Colonic mucosa (tissue), 4 donors: ENCODE measurements at regions not wholly inside any gene's neighbourhood (a gene's known extent, or its start where the extent isn't known, plus 50 kb on each side); places are given as distances from the start of the nearest gene placed in this dataset.

Experiments
- DNase-seq: peaks from one replicate; pipeline ENCODE4 v3.0.0-alpha.2; 2020
- H3K27ac ChIP-seq: fragments of 200-600 bp; one replicate; pipeline ENCODE4 v1.8.0; 2021
- H3K27me3 ChIP-seq: fragments of 200-600 bp; one replicate; pipeline ENCODE4 v1.8.0; 2021
- H3K36me3 ChIP-seq: fragments of 200-600 bp; one replicate; pipeline ENCODE4 v1.8.0; 2021
- H3K4me1 ChIP-seq: fragments of 200-600 bp; one replicate; pipeline ENCODE4 v1.8.0; 2021; ENCODE audit warnings: mild to moderate bottlenecking
- H3K4me3 ChIP-seq: fragments of 200-600 bp; one replicate; pipeline ENCODE4 v1.8.0; 2021
- H3K9ac ChIP-seq, 2 donors: one replicate each; pipeline ENCODE4 v1.7.0; 2013; ENCODE audit warnings: control low read depth in 2 of 2, low read depth in 2 of 2, low read length in 2 of 2
- H3K9me3 ChIP-seq: fragments of 200-600 bp; one replicate; pipeline ENCODE4 v1.8.0; 2021
- intact Hi-C: fragments of 100-400 bp; cut with DNase I; formaldehyde crosslinking; loops from one replicate; pipeline ENCODE4 v1.14.1; 2022
- TF ChIP-seq, protein P1 (sequence below): fragments of 200-600 bp; IDR thresholded peaks from one replicate; pipeline ENCODE4 v1.8.0; 2022; ENCODE audit warnings: antibody characterized with exemption, mild to moderate bottlenecking
- donor health status: healthy.
- donor health status: DM: no; HTN: no; CAD: no.
- donor health status: DM: no; HTN: no; CAD: no.

DNA sequence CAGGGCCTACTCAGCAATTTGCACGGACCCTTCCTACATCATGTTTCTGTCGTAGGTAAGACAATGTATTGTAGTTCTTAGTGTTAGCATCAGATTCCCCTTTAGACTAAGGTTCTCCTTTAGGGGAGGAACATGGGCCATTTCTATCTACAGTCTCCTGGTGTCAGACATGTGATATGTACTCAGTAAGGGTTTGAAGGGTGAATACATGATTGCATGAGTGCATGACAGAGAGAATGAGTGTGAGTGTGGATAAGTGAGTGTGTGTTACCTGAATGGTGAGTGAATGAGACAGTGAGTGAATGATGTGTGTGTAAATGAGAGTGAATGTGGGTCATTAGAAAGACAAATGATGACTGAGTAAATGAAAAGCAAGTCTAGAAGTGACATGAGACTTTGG is 476.8 kb downstream of the HAPSTR1 start:
- Histone ChIP-seq H3K27ac (no peak overlapping the region), H3K9ac (no peak overlapping the region), H3K4me3 (no peak overlapping the region), H3K4me1 (no peaks in the 10 kb centered on the region), H3K9me3 (no peaks in the 10 kb centered on the region), H3K27me3 (no peaks in the 10 kb centered on the region), H3K36me3 (no peaks in the 10 kb centered on the region)
- intact Hi-C loops: no loop called here
- no peak for DNase-seq
- TF ChIP-seq, protein P1, sequence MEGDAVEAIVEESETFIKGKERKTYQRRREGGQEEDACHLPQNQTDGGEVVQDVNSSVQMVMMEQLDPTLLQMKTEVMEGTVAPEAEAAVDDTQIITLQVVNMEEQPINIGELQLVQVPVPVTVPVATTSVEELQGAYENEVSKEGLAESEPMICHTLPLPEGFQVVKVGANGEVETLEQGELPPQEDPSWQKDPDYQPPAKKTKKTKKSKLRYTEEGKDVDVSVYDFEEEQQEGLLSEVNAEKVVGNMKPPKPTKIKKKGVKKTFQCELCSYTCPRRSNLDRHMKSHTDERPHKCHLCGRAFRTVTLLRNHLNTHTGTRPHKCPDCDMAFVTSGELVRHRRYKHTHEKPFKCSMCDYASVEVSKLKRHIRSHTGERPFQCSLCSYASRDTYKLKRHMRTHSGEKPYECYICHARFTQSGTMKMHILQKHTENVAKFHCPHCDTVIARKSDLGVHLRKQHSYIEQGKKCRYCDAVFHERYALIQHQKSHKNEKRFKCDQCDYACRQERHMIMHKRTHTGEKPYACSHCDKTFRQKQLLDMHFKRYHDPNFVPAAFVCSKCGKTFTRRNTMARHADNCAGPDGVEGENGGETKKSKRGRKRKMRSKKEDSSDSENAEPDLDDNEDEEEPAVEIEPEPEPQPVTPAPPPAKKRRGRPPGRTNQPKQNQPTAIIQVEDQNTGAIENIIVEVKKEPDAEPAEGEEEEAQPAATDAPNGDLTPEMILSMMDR: no peak

DNA sequence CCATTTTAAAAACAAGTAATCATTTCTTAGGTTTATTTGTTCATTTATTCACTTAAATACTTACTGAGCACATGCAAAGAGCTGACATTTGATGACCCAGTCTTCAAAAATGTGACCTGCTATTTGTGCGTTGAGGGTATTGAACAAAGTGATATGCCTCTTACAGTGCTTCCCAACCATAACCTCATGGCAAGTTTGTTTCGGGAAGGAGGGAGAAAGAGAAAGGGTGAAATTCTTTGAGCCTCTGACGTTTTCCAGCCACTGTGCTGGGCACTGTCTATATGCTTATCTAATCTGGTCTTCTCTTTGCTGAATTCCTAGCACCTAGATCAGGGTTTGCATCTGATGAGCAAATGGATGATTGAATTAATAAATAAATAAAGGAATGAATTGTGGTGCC is 479.1 kb downstream of the HAPSTR1 start:
- Histone ChIP-seq H3K27me3 (no peaks in the 10 kb centered on the region), H3K9me3 (no peaks in the 10 kb centered on the region), H3K36me3 (no peaks in the 10 kb centered on the region), H3K4me1 (no peaks in the 10 kb centered on the region), H3K27ac (no peak overlapping the region), H3K9ac (no peak overlapping the region), H3K4me3 (no peak overlapping the region)
- DNase-seq: no peak
- TF ChIP-seq, protein P1: no peak
- intact Hi-C loops: no loop called here

DNA sequence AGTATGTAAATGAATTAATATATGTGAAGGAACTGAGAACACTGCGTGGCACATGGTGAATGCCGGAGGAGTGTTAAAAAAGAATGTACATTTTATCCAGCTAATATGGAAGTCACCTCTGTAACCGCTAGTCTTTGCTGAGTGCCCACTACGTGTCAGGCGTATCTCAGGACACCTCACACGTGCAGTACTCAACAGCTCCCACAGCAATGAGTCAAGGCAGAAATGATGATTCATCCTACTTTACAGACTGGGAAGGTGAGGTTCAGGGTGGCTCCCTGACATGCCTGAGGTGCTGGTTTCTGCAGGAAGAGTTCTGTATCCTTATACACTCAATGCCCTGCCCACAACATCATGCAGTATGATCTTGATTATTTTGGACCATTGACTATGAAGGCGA is 487.0 kb downstream of the HAPSTR1 start:
- Histone ChIP-seq H3K4me1 (no peaks in the 10 kb centered on the region), H3K36me3 (no peaks in the 10 kb centered on the region), H3K9me3 (no peaks in the 10 kb centered on the region), H3K9ac (no peak overlapping the region), H3K4me3 (no peak overlapping the region), H3K27me3 (no peaks in the 10 kb centered on the region), H3K27ac (no peak overlapping the region)
- DNase-seq: no peak
- TF ChIP-seq, protein P1: no peak
- intact Hi-C loops: no loop called here

DNA sequence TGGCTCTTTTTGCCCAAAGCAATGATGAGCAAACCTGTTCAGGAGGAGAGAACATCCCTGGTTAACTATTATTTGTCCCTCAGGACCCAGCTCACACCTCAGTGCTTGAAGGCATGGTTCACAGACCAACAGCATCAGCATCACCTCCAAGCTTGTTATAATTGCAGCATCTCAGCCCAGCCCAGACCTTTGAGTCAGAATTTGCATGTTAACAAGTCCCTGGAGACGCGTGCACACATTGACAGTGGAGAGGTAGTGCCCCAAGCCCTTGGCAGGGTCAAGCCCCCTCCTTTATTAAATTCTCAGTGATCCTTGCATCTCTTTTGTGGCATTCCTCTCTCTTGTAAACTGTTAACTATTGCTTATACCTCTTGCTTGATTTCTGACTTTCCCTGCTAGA is 488.6 kb downstream of the HAPSTR1 start:
- H3K4me1 ChIP-seq: no peaks in the 10 kb centered on the region
- TF ChIP-seq, protein P1: no peak
- H3K36me3 ChIP-seq: no peaks in the 10 kb centered on the region
- no peaks in the 10 kb centered on the region for H3K27me3 ChIP-seq
- H3K27ac ChIP-seq: no peak overlapping the region
- H3K9me3 ChIP-seq: no peaks in the 10 kb centered on the region
- no peak overlapping the region for H3K9ac ChIP-seq
- intact Hi-C loops: no loop called here
- H3K4me3 ChIP-seq: no peak overlapping the region
- no peak for DNase-seq

DNA sequence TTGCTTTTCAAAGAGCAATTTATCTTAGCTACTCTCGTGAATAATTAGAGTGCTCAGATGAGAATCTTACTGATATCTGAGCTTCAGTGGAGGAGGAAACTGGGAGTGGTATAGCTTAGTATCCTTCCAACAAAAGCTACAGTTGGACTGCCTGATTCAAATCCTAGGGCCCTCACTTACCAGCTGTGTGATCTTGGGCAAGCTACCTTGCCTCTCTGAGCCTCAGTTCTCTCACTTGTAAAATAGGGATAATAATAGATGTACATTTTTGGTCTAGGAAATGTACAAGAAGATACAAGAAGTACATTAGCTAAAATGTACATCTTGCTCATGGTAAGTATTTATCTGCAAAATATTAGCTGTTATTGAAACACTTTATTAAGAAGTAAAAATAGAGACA is 502.0 kb downstream of the HAPSTR1 start:
- intact Hi-C loops: no loop called here
- H3K36me3 ChIP-seq: no peaks in the 10 kb centered on the region
- no peak overlapping the region for H3K4me3 ChIP-seq

More for the DNA sequence above, 502.0 kb downstream of the HAPSTR1 start:
- TF ChIP-seq, protein P1: no peak
- Histone ChIP-seq H3K4me1 (no peaks in the 10 kb centered on the region), H3K27me3 (no peaks in the 10 kb centered on the region), H3K9me3 (no peaks in the 10 kb centered on the region), H3K9ac (no peak overlapping the region), H3K27ac (no peak overlapping the region)
- no peak for DNase-seq
